ENCODE measurements at regions not wholly inside any gene's neighbourhood (a gene's known extent, or its start where the extent isn't known, plus 50 kb on each side); places are given as distances from the start of the nearest gene placed in this dataset.

GRCh38 chr16:74052016-74052415 is 244.6 kb upstream of the PSMD7 start:
- Histone ChIP-seq H3K27me3 (ENCODE audit: control insufficient read depth, low read length) (no peaks in the 10 kb centered on the region), H3K9me3 (ENCODE audit: control insufficient read depth, insufficient read depth, low read length) (no peaks in the 10 kb centered on the region), H3K9me2 (replicated peaks; ENCODE audit: control insufficient read depth, low read length) (no peaks in the 10 kb centered on the region), H3K4me2 (ENCODE audit: low read length) (no peak overlapping the region), H3K4me1 (ENCODE audit: control insufficient read depth, low read length) (no peaks in the 10 kb centered on the region), H3K4me3 (ENCODE audit: low read length) (no peak overlapping the region), H3K79me2 (ENCODE audit: control insufficient read depth, low read length) (no peaks in the 10 kb centered on the region), H4K20me1 (ENCODE audit: control insufficient read depth, insufficient read depth, low read depth, low read length) (no peaks in the 10 kb centered on the region), H3K27ac (ENCODE audit: low read depth, low read length) (no peak overlapping the region), H3F3A (ENCODE audit: control insufficient read depth, insufficient read depth) (no peaks in the 10 kb centered on the region), H3K36me3 (ENCODE audit: control insufficient read depth, low read length) (no peaks in the 10 kb centered on the region)
- no peak for TF ChIP-seq EZH2phosphoT487 (IDR thresholded peaks at IDR 0.05; ENCODE audit: borderline replicate concordance, low read length)
- TF ChIP-seq CTCF (IDR thresholded peaks at IDR 0.05; ENCODE audit: low read depth, low read length, poor library complexity, severe bottlenecking): no peak

- H4K20me1 ChIP-seq (ENCODE audit: control insufficient read depth, insufficient read depth, low read depth, low read length): no peaks in the 10 kb centered on the region
- no peak for TF ChIP-seq CTCF (IDR thresholded peaks at IDR 0.05; ENCODE audit: low read depth, low read length, poor library complexity, severe bottlenecking)
- no peak for TF ChIP-seq EZH2phosphoT487 (IDR thresholded peaks at IDR 0.05; ENCODE audit: borderline replicate concordance, low read length)
- H3K9me2 ChIP-seq (replicated peaks; ENCODE audit: control insufficient read depth, low read length): no peaks in the 10 kb centered on the region
Observed at GRCh38 chr16:74049027-74049426, 247.6 kb upstream of the PSMD7 start.

GRCh38 chr16:74046524-74046923 is 250.1 kb upstream of the PSMD7 start:
- Histone ChIP-seq H3F3A (ENCODE audit: control insufficient read depth, insufficient read depth) (no peaks in the 10 kb centered on the region), H3K4me1 (ENCODE audit: control insufficient read depth, low read length) (no peaks in the 10 kb centered on the region), H3K36me3 (ENCODE audit: control insufficient read depth, low read length) (no peaks in the 10 kb centered on the region), H4K20me1 (ENCODE audit: control insufficient read depth, insufficient read depth, low read depth, low read length) (no peaks in the 10 kb centered on the region), H3K27ac (ENCODE audit: low read depth, low read length) (no peak overlapping the region), H3K9me2 (replicated peaks; ENCODE audit: control insufficient read depth, low read length) (no peaks in the 10 kb centered on the region), H3K4me3 (ENCODE audit: low read length) (no peak overlapping the region), H3K4me2 (ENCODE audit: low read length) (no peak overlapping the region), H3K79me2 (ENCODE audit: control insufficient read depth, low read length) (no peaks in the 10 kb centered on the region), H3K27me3 (ENCODE audit: control insufficient read depth, low read length) (no peaks in the 10 kb centered on the region), H3K9me3 (ENCODE audit: control insufficient read depth, insufficient read depth, low read length) (no peaks in the 10 kb centered on the region)
- TF ChIP-seq CTCF (IDR thresholded peaks at IDR 0.05; ENCODE audit: low read depth, low read length, poor library complexity, severe bottlenecking) (no peak), EZH2phosphoT487 (IDR thresholded peaks at IDR 0.05; ENCODE audit: borderline replicate concordance, low read length) (no peak)

More at GRCh38 chr16:74049027-74049426, 247.6 kb upstream of the PSMD7 start:
- no peak overlapping the region for H3K4me2 ChIP-seq (ENCODE audit: low read length)
- H3K4me3 ChIP-seq (ENCODE audit: low read length): no peak overlapping the region
- H3K9me3 ChIP-seq (ENCODE audit: control insufficient read depth, insufficient read depth, low read length): no peaks in the 10 kb centered on the region
- H3K4me1 ChIP-seq (ENCODE audit: control insufficient read depth, low read length): no peaks in the 10 kb centered on the region
- H3K36me3 ChIP-seq (ENCODE audit: control insufficient read depth, low read length): no peaks in the 10 kb centered on the region
- no peaks in the 10 kb centered on the region for H3K79me2 ChIP-seq (ENCODE audit: control insufficient read depth, low read length)
- H3F3A ChIP-seq (ENCODE audit: control insufficient read depth, insufficient read depth): no peaks in the 10 kb centered on the region
- H3K27me3 ChIP-seq (ENCODE audit: control insufficient read depth, low read length): no peaks in the 10 kb centered on the region
- H3K27ac ChIP-seq (ENCODE audit: low read depth, low read length): no peak overlapping the region

- Histone ChIP-seq H3K27me3 (ENCODE audit: control insufficient read depth, low read length) (no peaks in the 10 kb centered on the region), H3F3A (ENCODE audit: control insufficient read depth, insufficient read depth) (no peaks in the 10 kb centered on the region), H3K4me2 (ENCODE audit: low read length) (no peak overlapping the region), H3K27ac (ENCODE audit: low read depth, low read length) (no peak overlapping the region), H3K36me3 (ENCODE audit: control insufficient read depth, low read length) (no peaks in the 10 kb centered on the region), H3K9me2 (replicated peaks; ENCODE audit: control insufficient read depth, low read length) (no peaks in the 10 kb centered on the region), H3K4me1 (ENCODE audit: control insufficient read depth, low read length) (no peaks in the 10 kb centered on the region), H3K4me3 (ENCODE audit: low read length) (no peak overlapping the region), H3K79me2 (ENCODE audit: control insufficient read depth, low read length) (no peaks in the 10 kb centered on the region), H3K9me3 (ENCODE audit: control insufficient read depth, insufficient read depth, low read length) (no peaks in the 10 kb centered on the region), H4K20me1 (ENCODE audit: control insufficient read depth, insufficient read depth, low read depth, low read length) (no peaks in the 10 kb centered on the region)
- TF ChIP-seq CTCF (IDR thresholded peaks at IDR 0.05; ENCODE audit: low read depth, low read length, poor library complexity, severe bottlenecking): no peak
- no peak for TF ChIP-seq EZH2phosphoT487 (IDR thresholded peaks at IDR 0.05; ENCODE audit: borderline replicate concordance, low read length)
Observed at GRCh38 chr16:74045513-74045912, 251.1 kb upstream of the PSMD7 start.

All from DOHH2 (cell line).